ENCODE measurements at regions not wholly inside any gene's neighbourhood (a gene's known extent, or its start where the extent isn't known, plus 50 kb on each side); places are given as distances from the start of the nearest gene placed in this dataset.
A peak's percentile ranks its signal among the peaks of the same experiment; 100 is the strongest.

GRCh38 chr3:99134986-99135385, 233.5 kb upstream of the DCBLD2 start:
- H3K27ac ChIP-seq (ENCODE audit: low read depth in 1 of 2, low read length in 2 of 2) = no peak overlapping the region
- peaks cover 0 to under 1% of the 10 kb centered on the region in 2 donors for H3K4me1 ChIP-seq (ENCODE audit: control insufficient read depth in 1 of 2, insufficient read depth in 2 of 2, low read length in 2 of 2)
- intact Hi-C loops (cut with DNase I) = no loop called here
- H3K36me3 ChIP-seq (ENCODE audit: control insufficient read depth in 1 of 2, insufficient read depth in 2 of 2, low read length in 1 of 2) = no peaks in the 10 kb centered on the region
- no peaks in the 10 kb centered on the region for H3K9me3 ChIP-seq (ENCODE audit: control insufficient read depth, low read length)
- no peaks in the 10 kb centered on the region for H3K27me3 ChIP-seq (ENCODE audit: control insufficient read depth in 1 of 2, insufficient read depth in 2 of 2, low read length in 1 of 2)
- ATAC-seq (ENCODE audit: low FRiP score) (no peak), DNase-seq (no peak)
- no peak overlapping the region for H3K4me3 ChIP-seq (ENCODE audit: low read length in 2 of 2)

GRCh38 chr3:99131876-99132275, 230.4 kb upstream of the DCBLD2 start:
- ATAC-seq (ENCODE audit: low FRiP score) (no peak), DNase-seq (no peak)
- peaks cover 0 to 3% of the 10 kb centered on the region in 2 donors for H3K4me1 ChIP-seq (ENCODE audit: control insufficient read depth in 1 of 2, insufficient read depth in 2 of 2, low read length in 2 of 2)
- H3K27me3 ChIP-seq (ENCODE audit: control insufficient read depth in 1 of 2, insufficient read depth in 2 of 2, low read length in 1 of 2) = no peaks in the 10 kb centered on the region
- H3K4me3 ChIP-seq (ENCODE audit: low read length in 2 of 2) = no peak overlapping the region
- no peaks in the 10 kb centered on the region for H3K36me3 ChIP-seq (ENCODE audit: control insufficient read depth in 1 of 2, insufficient read depth in 2 of 2, low read length in 1 of 2)
- H3K27ac ChIP-seq (ENCODE audit: low read depth in 1 of 2, low read length in 2 of 2) = no peak overlapping the region
- H3K9me3 ChIP-seq (ENCODE audit: control insufficient read depth, low read length) = no peaks in the 10 kb centered on the region
- intact Hi-C loops (cut with DNase I) = no loop called here

- 6 to 9% methylated on average over 4 of the region's 4 CpGs for WGBS, 2 donors
- peak overlapping the region; percentile 90 to 92 for H3K27ac ChIP-seq (ENCODE audit: low read depth in 1 of 2, low read length in 2 of 2)
These were observed 227.4 kb upstream of the DCBLD2 start for GRCh38 chr3:99128725-99129505.

GRCh38 chr3:99128235-99128634, 226.7 kb upstream of the DCBLD2 start:
- ATAC-seq (ENCODE audit: low FRiP score) (peak; percentile 43), DNase-seq (no peak)
- peak overlapping the region; percentile 77 to 90 for H3K27ac ChIP-seq (ENCODE audit: low read depth in 1 of 2, low read length in 2 of 2)
- 5 to 10% methylated on average over 2 of the region's 2 CpGs for WGBS, 2 donors
- H3K9me3 ChIP-seq (ENCODE audit: control insufficient read depth, low read length) = no peaks in the 10 kb centered on the region
- intact Hi-C loops (cut with DNase I) = no loop called here
- no peaks in the 10 kb centered on the region for H3K27me3 ChIP-seq (ENCODE audit: control insufficient read depth in 1 of 2, insufficient read depth in 2 of 2, low read length in 1 of 2)
- no peaks in the 10 kb centered on the region for H3K36me3 ChIP-seq (ENCODE audit: control insufficient read depth in 1 of 2, insufficient read depth in 2 of 2, low read length in 1 of 2)
- H3K4me1 ChIP-seq (ENCODE audit: control insufficient read depth in 1 of 2, insufficient read depth in 2 of 2, low read length in 2 of 2) = peaks cover 1 to 8% of the 10 kb centered on the region in 2 donors
- H3K4me3 ChIP-seq (ENCODE audit: low read length in 2 of 2) = no peak overlapping the region

More at GRCh38 chr3:99128725-99129505, 227.4 kb upstream of the DCBLD2 start:
- no peak for DNase-seq
- Histone ChIP-seq H3K27me3 (ENCODE audit: control insufficient read depth in 1 of 2, insufficient read depth in 2 of 2, low read length in 1 of 2) (no peaks in the 10 kb centered on the region), H3K9me3 (ENCODE audit: control insufficient read depth, low read length) (no peaks in the 10 kb centered on the region), H3K4me1 (ENCODE audit: control insufficient read depth in 1 of 2, insufficient read depth in 2 of 2, low read length in 2 of 2) (peaks cover 1 to 8% of the 10 kb centered on the region in 2 donors), H3K36me3 (ENCODE audit: control insufficient read depth in 1 of 2, insufficient read depth in 2 of 2, low read length in 1 of 2) (no peaks in the 10 kb centered on the region), H3K4me3 (ENCODE audit: low read length in 2 of 2) (no peak overlapping the region)
- intact Hi-C loops (cut with DNase I) = no loop called here
- peak; percentile 90 for ATAC-seq (ENCODE audit: low FRiP score)

GRCh38 chr3:99126316-99126715, 224.8 kb upstream of the DCBLD2 start:
- intact Hi-C loops (cut with DNase I) = no loop called here
- H3K27me3 ChIP-seq (ENCODE audit: control insufficient read depth in 1 of 2, insufficient read depth in 2 of 2, low read length in 1 of 2) = no peaks in the 10 kb centered on the region
- H3K9me3 ChIP-seq (ENCODE audit: control insufficient read depth, low read length) = no peaks in the 10 kb centered on the region
- DNase-seq (no peak), ATAC-seq (ENCODE audit: low FRiP score) (no peak)
- 26 to 34% methylated on average over 1 of the region's 1 CpG for WGBS, 2 donors
- peaks cover 1 to 8% of the 10 kb centered on the region in 2 donors for H3K4me1 ChIP-seq (ENCODE audit: control insufficient read depth in 1 of 2, insufficient read depth in 2 of 2, low read length in 2 of 2)
- no peak overlapping the region for H3K4me3 ChIP-seq (ENCODE audit: low read length in 2 of 2)
- no peaks in the 10 kb centered on the region for H3K36me3 ChIP-seq (ENCODE audit: control insufficient read depth in 1 of 2, insufficient read depth in 2 of 2, low read length in 1 of 2)
- H3K27ac ChIP-seq (ENCODE audit: low read depth in 1 of 2, low read length in 2 of 2) = peak overlapping the region; percentile 36 to 81

GRCh38 chr3:99119385-99119784, 217.9 kb upstream of the DCBLD2 start:
- no peak for ATAC-seq (ENCODE audit: low FRiP score)
- no peaks in the 10 kb centered on the region for H3K36me3 ChIP-seq (ENCODE audit: control insufficient read depth in 1 of 2, insufficient read depth in 2 of 2, low read length in 1 of 2)
- 92 to 93% methylated on average over 1 of the region's 1 CpG for WGBS, 2 donors
- no peak overlapping the region for H3K4me3 ChIP-seq (ENCODE audit: low read length in 2 of 2)
- H3K27ac ChIP-seq (ENCODE audit: low read depth in 1 of 2, low read length in 2 of 2) = no peak overlapping the region
- peaks cover 3% of the 10 kb centered on the region for H3K9me3 ChIP-seq (ENCODE audit: control insufficient read depth, low read length)
- DNase-seq = no peak
- intact Hi-C loops (cut with DNase I) = no loop called here
- no peaks in the 10 kb centered on the region for H3K4me1 ChIP-seq (ENCODE audit: control insufficient read depth in 1 of 2, insufficient read depth in 2 of 2, low read length in 2 of 2)
- H3K27me3 ChIP-seq (ENCODE audit: control insufficient read depth in 1 of 2, insufficient read depth in 2 of 2, low read length in 1 of 2) = no peaks in the 10 kb centered on the region

- Histone ChIP-seq H3K4me3 (ENCODE audit: low read length in 2 of 2) (no peak overlapping the region), H3K27me3 (ENCODE audit: control insufficient read depth in 1 of 2, insufficient read depth in 2 of 2, low read length in 1 of 2) (no peaks in the 10 kb centered on the region), H3K4me1 (ENCODE audit: control insufficient read depth in 1 of 2, insufficient read depth in 2 of 2, low read length in 2 of 2) (no peaks in the 10 kb centered on the region), H3K27ac (ENCODE audit: low read depth in 1 of 2, low read length in 2 of 2) (no peak overlapping the region), H3K36me3 (ENCODE audit: control insufficient read depth in 1 of 2, insufficient read depth in 2 of 2, low read length in 1 of 2) (no peaks in the 10 kb centered on the region), H3K9me3 (ENCODE audit: control insufficient read depth, low read length) (peaks cover 3% of the 10 kb centered on the region)
- DNase-seq (no peak), ATAC-seq (ENCODE audit: low FRiP score) (no peak)
- intact Hi-C loops (cut with DNase I) = no loop called here
- 41 to 47% methylated on average over 1 of the region's 1 CpG for WGBS, 2 donors
These were observed 216.9 kb upstream of the DCBLD2 start for GRCh38 chr3:99118381-99118780.

GRCh38 chr3:99114565-99115291, 213.2 kb upstream of the DCBLD2 start:
- ATAC-seq (ENCODE audit: low FRiP score) (peak; percentile 60), DNase-seq (no peak)
- WGBS, 2 donors = 78 to 89% methylated on average over 9 of the region's 9 CpGs
- Histone ChIP-seq H3K9me3 (ENCODE audit: control insufficient read depth, low read length) (peaks cover 3% of the 10 kb centered on the region), H3K4me1 (ENCODE audit: control insufficient read depth in 1 of 2, insufficient read depth in 2 of 2, low read length in 2 of 2) (peaks cover 0 to 1% of the 10 kb centered on the region in 2 donors), H3K27ac (ENCODE audit: low read depth in 1 of 2, low read length in 2 of 2) (no peak overlapping the region), H3K4me3 (ENCODE audit: low read length in 2 of 2) (no peak overlapping the region), H3K36me3 (ENCODE audit: control insufficient read depth in 1 of 2, insufficient read depth in 2 of 2, low read length in 1 of 2) (no peaks in the 10 kb centered on the region), H3K27me3 (ENCODE audit: control insufficient read depth in 1 of 2, insufficient read depth in 2 of 2, low read length in 1 of 2) (no peaks in the 10 kb centered on the region)
- intact Hi-C loops (cut with DNase I) = no loop called here

GRCh38 chr3:99111235-99111634, 209.7 kb upstream of the DCBLD2 start:
- WGBS, 2 donors = 75 to 83% methylated on average over 3 of the region's 3 CpGs

More at GRCh38 chr3:99111235-99111634, 209.7 kb upstream of the DCBLD2 start:
- intact Hi-C loops (cut with DNase I) = no loop called here
- Histone ChIP-seq H3K4me1 (ENCODE audit: control insufficient read depth in 1 of 2, insufficient read depth in 2 of 2, low read length in 2 of 2) (peaks cover 0 to 1% of the 10 kb centered on the region in 2 donors), H3K27ac (ENCODE audit: low read depth in 1 of 2, low read length in 2 of 2) (no peak overlapping the region), H3K4me3 (ENCODE audit: low read length in 2 of 2) (no peak overlapping the region), H3K36me3 (ENCODE audit: control insufficient read depth in 1 of 2, insufficient read depth in 2 of 2, low read length in 1 of 2) (no peaks in the 10 kb centered on the region), H3K9me3 (ENCODE audit: control insufficient read depth, low read length) (peaks cover 3% of the 10 kb centered on the region), H3K27me3 (ENCODE audit: control insufficient read depth in 1 of 2, insufficient read depth in 2 of 2, low read length in 1 of 2) (no peaks in the 10 kb centered on the region)
- ATAC-seq (ENCODE audit: low FRiP score) (no peak), DNase-seq (no peak)
